ENCODE measurements at regions not wholly inside any gene's neighbourhood (a gene's known extent, or its start where the extent isn't known, plus 50 kb on each side); places are given as distances from the start of the nearest gene placed in this dataset.

GRCh38 chr17:73759324-73759723 lies 115.1 kb upstream of the SDK2 start (continued):
- TF ChIP-seq ZNF23 (CRISPR knock-in tag; IDR thresholded peaks at IDR 0.05) (no peak), L3MBTL2 (IDR thresholded peaks at IDR 0.05) (no peak), BDP1 (IDR thresholded peaks at IDR 0.05; ENCODE audit: insufficient read depth, insufficient read length) (no peak), ZBTB34 (CRISPR knock-in tag; IDR thresholded peaks at IDR 0.05) (no peak)

DNA sequence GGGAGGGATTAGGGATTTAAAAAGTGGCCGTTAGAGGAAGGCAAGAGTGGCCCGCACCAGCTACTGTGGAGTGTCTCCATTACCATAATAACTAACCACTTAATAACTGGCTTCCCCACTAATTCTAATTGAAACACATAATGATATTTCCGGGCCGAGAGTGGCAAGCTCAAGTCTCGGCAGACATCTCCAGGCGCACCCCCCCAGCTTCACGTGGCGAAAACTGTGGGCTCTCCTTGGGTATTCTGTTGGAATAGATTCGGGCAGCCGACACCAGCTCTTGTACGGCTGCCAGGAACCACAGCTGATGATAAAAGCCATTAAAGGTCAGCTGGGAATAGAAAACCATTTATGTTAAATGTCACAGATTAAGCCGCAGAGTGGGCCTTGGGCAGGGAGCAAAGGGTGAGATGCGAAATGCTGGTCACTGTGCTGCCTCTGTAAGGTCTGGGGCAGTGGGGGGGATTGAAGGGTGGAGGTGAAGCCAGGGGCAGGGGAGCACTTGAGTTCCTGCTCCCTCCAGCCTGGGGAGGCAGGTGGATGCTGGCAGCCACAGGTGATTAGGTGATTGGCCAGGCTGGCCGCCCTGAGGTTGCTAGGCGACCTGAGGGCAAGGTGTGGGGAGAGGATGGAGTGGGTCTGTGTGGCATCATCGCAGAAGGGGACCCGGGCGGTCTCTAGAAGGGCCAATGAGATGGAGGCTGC lies 115.6 kb upstream of the SDK2 start:
- no TSS peak for BruUV-seq (replicated peaks)
- Histone ChIP-seq H3K4me3 (no peak overlapping the region), H3K4me1 (replicated peaks in 1 of 2; ENCODE audit: control insufficient read depth in 2 of 2, insufficient read depth in 2 of 2, low read length in 2 of 2) (no peaks in the 10 kb centered on the region), H3K79me2 (ENCODE audit: control insufficient read depth, insufficient read depth, low read length) (no peaks in the 10 kb centered on the region), H2AFZ (ENCODE audit: low read depth, low read length) (no peak overlapping the region), H3K9ac (ENCODE audit: insufficient read depth in 1 of 2, low read depth in 2 of 2, low read length in 2 of 2) (no peak overlapping the region), H3K4me2 (ENCODE audit: insufficient read depth, low read length) (no peak overlapping the region), H3K27me3 (ENCODE audit: control insufficient read depth in 2 of 2, insufficient read depth in 2 of 2, low read length in 2 of 2) (peaks cover 7 to 16% of the 10 kb centered on the region in 2 experiments; a peak in 3 of 5 replicates), H3K9me3 (replicated peaks; ENCODE audit: control insufficient read depth, insufficient read depth, low read depth, low read length) (no peaks in the 10 kb centered on the region), H4K20me1 (replicated peaks; ENCODE audit: control insufficient read depth, insufficient read depth, low read length) (0 out of 2 replicates have a peak, but pooled peaks cover 3% of the 10 kb centered on the region), H3K27ac (ENCODE audit: extremely low read depth, low read depth, low read length) (no peak overlapping the region), H3K9me1 (ENCODE audit: control insufficient read depth, insufficient read depth, low read length) (no peaks in the 10 kb centered on the region), H3K36me3 (ENCODE audit: control insufficient read depth, insufficient read depth, low read length) (no peaks in the 10 kb centered on the region)
- no peak for FAIRE-seq
- in situ Hi-C loops (cut with MboI) (no loop called here), intact Hi-C loops (cut with micrococcal nuclease) (no loop called here)
- no peak for DNase-seq (ENCODE audit: extremely low read depth in 1 of 4, low spot score in 3 of 4)
- no peak for TF ChIP-seq GTF3C2 (IDR thresholded peaks at IDR 0.05; ENCODE audit: borderline replicate concordance, extremely low read depth, insufficient read length)
- TF ChIP-seq ZNF778 (CRISPR knock-in tag; IDR thresholded peaks at IDR 0.05), result no peak
- TF ChIP-seq NFIC (IDR thresholded peaks at IDR 0.05), result peak; percentile 24; the same call in 1 of the 2 replicates
- TF ChIP-seq ZNF212 (CRISPR knock-in tag; IDR thresholded peaks at IDR 0.05), result no peak
- no peak for TF ChIP-seq ZNF76 (CRISPR knock-in tag; IDR thresholded peaks at IDR 0.05; ENCODE audit: borderline replicate concordance)
- CTCF ChIA-PET (ENCODE audit: low intra/inter-chr PET ratio), result no interaction called here
- WGBS (ENCODE audit: insufficient coverage, low coverage, missing lambda C conversion rate), result under 1% methylated on average over 18 of the region's 18 CpGs
- no peak for ATAC-seq
- POLR2A ChIA-PET, result interaction anchor here (0.7 kb wide), 1 partner anchor 31 kb away, joined by 3 read pairs; no protein-coding TSS in a partner anchor
